Left forelimb (tissue), 1 donor: ENCODE measurements at regions not wholly inside any gene's neighbourhood (a gene's known extent, or its start where the extent isn't known, plus 50 kb on each side); places are given as distances from the start of the nearest gene placed in this dataset.
"Not testable (repeated sequence)": the region's sequence is repeated elsewhere in the genome, so short reads cannot be mapped to it uniquely, and the experiment has no call there.

Source experiments
- DNase-seq: peaks from one replicate; pipeline ENCODE4 v3.0.0-alpha.2; 2018; ENCODE audit warnings: low spot score

- DNase-seq: no peak
These were observed 393.7 kb downstream of the GASK1B start for GRCh38 chr4:157779081-157779480.

- DNase-seq: no peak
These were observed 395.8 kb downstream of the GASK1B start for GRCh38 chr4:157776930-157777528.

GRCh38 chr4:157775971-157776370 is 396.9 kb downstream of the GASK1B start:
- no peak for DNase-seq

- DNase-seq: no peak
These were observed 399.9 kb downstream of the GASK1B start for GRCh38 chr4:157772907-157773306.

- no peak for DNase-seq
These were observed 404.4 kb downstream of the GASK1B start for GRCh38 chr4:157768419-157768818.

- DNase-seq: no peak
These were observed 409.3 kb downstream of the GASK1B start for GRCh38 chr4:157763490-157763889.

GRCh38 chr4:157754410-157754809 is 418.4 kb downstream of the GASK1B start:
- DNase-seq: no peak

GRCh38 chr4:157751631-157752030 is 421.2 kb downstream of the GASK1B start:
- no peak for DNase-seq

- DNase-seq: no peak
These were observed 431.2 kb downstream of the GASK1B start for GRCh38 chr4:157741642-157742041.

- DNase-seq: no peak
These were observed 433.6 kb downstream of the GASK1B start for GRCh38 chr4:157739242-157739641.

GRCh38 chr4:157728215-157728614 is 444.6 kb downstream of the GASK1B start:
- no peak for DNase-seq

- no peak for DNase-seq
These were observed 445.7 kb downstream of the GASK1B start for GRCh38 chr4:157727163-157727562.

GRCh38 chr4:157722146-157722545 is 450.7 kb downstream of the GASK1B start:
- no peak for DNase-seq

GRCh38 chr4:157713342-157713741 is 459.5 kb downstream of the GASK1B start:
- DNase-seq: no peak

GRCh38 chr4:157706155-157706554 is 466.7 kb downstream of the GASK1B start:
- no peak for DNase-seq

GRCh38 chr4:157702831-157703230 is 470.0 kb downstream of the GASK1B start:
- DNase-seq: no peak

GRCh38 chr4:157701695-157701994 is 471.2 kb downstream of the GASK1B start:
- DNase-seq: no peak

GRCh38 chr4:157700898-157701694 is 471.7 kb downstream of the GASK1B start:
- DNase-seq: no peak

GRCh38 chr4:157689476-157689875 is 468.9 kb downstream of the GRIA2 start:
- DNase-seq: no peak

GRCh38 chr4:157687971-157688370 is 467.4 kb downstream of the GRIA2 start:
- DNase-seq: no peak

GRCh38 chr4:157679326-157679725 is 458.8 kb downstream of the GRIA2 start:
- DNase-seq: not testable (repeated sequence)

- no peak for DNase-seq
These were observed 457.9 kb downstream of the GRIA2 start for GRCh38 chr4:157678478-157678877.

- DNase-seq: no peak
These were observed 454.2 kb downstream of the GRIA2 start for GRCh38 chr4:157674699-157675098.

- DNase-seq: no peak
These were observed 447.3 kb downstream of the GRIA2 start for GRCh38 chr4:157667836-157668235.
